Loucy (cell line): ENCODE measurements at regions not wholly inside any gene's neighbourhood (a gene's known extent, or its start where the extent isn't known, plus 50 kb on each side); places are given as distances from the start of the nearest gene placed in this dataset.

Source experiments
- H2AFZ ChIP-seq: fragments of 200-600 bp; sonication (generic); 2 replicates; pipeline ENCODE4 v1.6.0; 2016; ENCODE audit warnings: antibody characterized with exemption, mild to moderate bottlenecking, low read length, moderate library complexity
- H3F3A ChIP-seq: fragments of 200-600 bp; 2 replicates; pipeline ENCODE4 v1.6.0; 2016; ENCODE audit warnings: antibody characterized with exemption, low read depth, mild to moderate bottlenecking
- H3K27me3 ChIP-seq: fragments of 200-600 bp; sonication (generic); 2 replicates; pipeline ENCODE4 v1.6.1; 2014; ENCODE audit warnings: low read length, mild to moderate bottlenecking; ENCODE audit not compliant: insufficient read depth, poor library complexity, severe bottlenecking
- H3K36me3 ChIP-seq: fragments of 200-600 bp; sonication (generic); 2 replicates; pipeline ENCODE4 v1.6.1; 2016; ENCODE audit warnings: low read length; ENCODE audit not compliant: insufficient read depth
- H3K4me1 ChIP-seq: fragments of 200-600 bp; sonication (generic); 2 replicates; pipeline ENCODE4 v1.5.1; 2014; ENCODE audit warnings: low read length, mild to moderate bottlenecking; ENCODE audit not compliant: insufficient read depth, poor library complexity, severe bottlenecking
- H3K4me2 ChIP-seq: fragments of 200-600 bp; sonication (generic); 2 replicates; pipeline ENCODE4 v1.6.0; 2014; ENCODE audit warnings: antibody characterized with exemption, low read length, low read depth, mild to moderate bottlenecking; ENCODE audit not compliant: poor library complexity, severe bottlenecking
- H3K4me3 ChIP-seq: fragments of 200-600 bp; sonication (generic); 2 replicates; pipeline ENCODE4 v1.5.1; 2014; ENCODE audit warnings: low read length, mild to moderate bottlenecking, mixed read lengths; ENCODE audit not compliant: poor library complexity, severe bottlenecking
- H3K79me2 ChIP-seq: fragments of 200-600 bp; sonication (generic); 2 replicates; pipeline ENCODE4 v1.6.1; 2014; ENCODE audit warnings: low read length; ENCODE audit not compliant: insufficient read depth
- H3K9ac ChIP-seq: fragments of 200-600 bp; sonication (generic); 2 replicates; pipeline ENCODE4 v1.6.0; 2014; ENCODE audit warnings: mild to moderate bottlenecking, low read depth, low read length, moderate library complexity; ENCODE audit not compliant: poor library complexity, severe bottlenecking
- H3K9me2 ChIP-seq: fragments of 200-600 bp; sonication (generic); replicated peaks from 2 replicates; pipeline ENCODE4 v1.6.1; 2016; ENCODE audit warnings: low read depth, low read length, mixed read lengths
- H3K9me3 ChIP-seq: fragments of 200-600 bp; sonication (generic); 2 replicates; pipeline ENCODE4 v1.6.1; 2014; ENCODE audit warnings: mild to moderate bottlenecking, antibody characterized with exemption, low read length, low read depth; ENCODE audit not compliant: insufficient read depth
- H4K20me1 ChIP-seq: fragments of 200-600 bp; sonication (generic); 2 replicates; pipeline ENCODE4 v1.6.0; 2014; ENCODE audit warnings: antibody characterized with exemption, low read length, mild to moderate bottlenecking; ENCODE audit not compliant: insufficient read depth, poor library complexity, severe bottlenecking
- CTCF ChIP-seq: fragments of 200-600 bp; sonication (generic); conservative IDR thresholded peaks from 2 replicates; pipeline ENCODE4 v1.5.1; 2014; ENCODE audit warnings: mild to moderate bottlenecking, antibody characterized with exemption, low read length
- EZH2phosphoT487 ChIP-seq: fragments of 200-600 bp; IDR thresholded peaks from 2 replicates; pipeline ENCODE4 v1.6.1; 2018; ENCODE audit warnings: antibody characterized with exemption, mild to moderate bottlenecking, moderate library complexity, borderline replicate concordance

DNA sequence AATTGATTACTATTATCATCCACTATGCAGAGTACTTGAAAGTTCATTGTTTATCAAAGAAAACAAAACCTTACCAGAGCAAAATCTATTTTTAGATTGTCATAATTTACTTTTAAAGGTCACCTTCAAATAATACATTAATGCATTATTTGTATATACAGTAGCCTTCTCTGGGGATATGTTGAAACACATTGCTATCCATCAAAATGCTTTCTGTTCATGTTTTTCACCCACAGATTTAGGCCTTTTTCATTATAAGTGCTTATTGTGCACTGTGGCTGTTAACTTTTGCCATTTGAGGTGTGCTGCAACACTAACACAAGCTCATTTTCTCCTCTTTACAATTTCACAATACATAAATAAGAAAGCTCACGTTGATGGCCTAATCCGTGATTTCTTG is 74.1 kb upstream of the ANKRD50 start:
- no peaks in the 10 kb centered on the region for H3F3A ChIP-seq
- H3K9ac ChIP-seq: no peak overlapping the region
- no peak overlapping the region for H2AFZ ChIP-seq
- no peak overlapping the region for H3K4me3 ChIP-seq
- no peaks in the 10 kb centered on the region for H3K9me3 ChIP-seq
- H3K4me2 ChIP-seq: no peak overlapping the region
- no peaks in the 10 kb centered on the region for H3K9me2 ChIP-seq
- H3K27me3 ChIP-seq: no peaks in the 10 kb centered on the region
- no peaks in the 10 kb centered on the region for H4K20me1 ChIP-seq
- no peaks in the 10 kb centered on the region for H3K4me1 ChIP-seq
- no peak for TF ChIP-seq CTCF
- TF ChIP-seq EZH2phosphoT487: no peak
- H3K79me2 ChIP-seq: no peaks in the 10 kb centered on the region
- H3K36me3 ChIP-seq: no peaks in the 10 kb centered on the region

GRCh38 chr4:124785645-124786044 is 73.1 kb upstream of the ANKRD50 start:
- Histone ChIP-seq H3K9me2 (no peaks in the 10 kb centered on the region), H3K79me2 (no peaks in the 10 kb centered on the region), H3K36me3 (no peaks in the 10 kb centered on the region), H3K27me3 (no peaks in the 10 kb centered on the region), H3F3A (no peaks in the 10 kb centered on the region), H3K4me1 (no peaks in the 10 kb centered on the region), H4K20me1 (no peaks in the 10 kb centered on the region), H3K4me3 (no peak overlapping the region), H3K4me2 (no peak overlapping the region), H3K9ac (no peak overlapping the region), H3K9me3 (no peaks in the 10 kb centered on the region), H2AFZ (no peak overlapping the region)
- TF ChIP-seq CTCF: peak; percentile 39
- TF ChIP-seq EZH2phosphoT487: no peak

DNA sequence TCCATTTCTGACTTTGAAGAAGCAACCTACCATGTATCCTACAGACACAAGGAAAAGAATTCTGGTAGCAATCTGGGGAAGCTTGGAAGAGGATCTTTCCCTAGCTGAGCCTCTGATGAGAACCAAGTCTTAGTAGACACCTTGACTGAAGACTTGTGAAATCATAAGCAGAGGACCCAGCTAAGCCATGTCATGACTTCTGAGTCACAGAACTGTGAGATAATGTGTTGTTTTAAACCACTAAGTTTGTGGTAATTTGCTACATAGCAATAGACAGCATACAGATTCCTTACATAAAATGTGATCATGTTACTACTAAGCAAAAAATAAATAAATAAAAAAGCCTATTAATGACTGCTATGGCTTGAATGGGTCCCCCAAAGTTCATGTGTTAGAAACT is 71.3 kb upstream of the ANKRD50 start:
- TF ChIP-seq EZH2phosphoT487 (no peak), CTCF (no peak)
- Histone ChIP-seq H3K27me3 (no peaks in the 10 kb centered on the region), H3F3A (no peaks in the 10 kb centered on the region), H4K20me1 (no peaks in the 10 kb centered on the region), H3K9me3 (no peaks in the 10 kb centered on the region), H3K4me2 (no peak overlapping the region), H3K9me2 (no peaks in the 10 kb centered on the region), H3K9ac (no peak overlapping the region), H3K36me3 (no peaks in the 10 kb centered on the region), H2AFZ (no peak overlapping the region), H3K79me2 (no peaks in the 10 kb centered on the region), H3K4me1 (no peaks in the 10 kb centered on the region), H3K4me3 (no peak overlapping the region)
